ENCODE measurements at regions not wholly inside any gene's neighbourhood (a gene's known extent, or its start where the extent isn't known, plus 50 kb on each side); places are given as distances from the start of the nearest gene placed in this dataset.

GRCh38 chr18:41829647-41830516 is 125.2 kb upstream of the PIK3C3 start:
- H3K14ac ChIP-seq (ENCODE audit: insufficient read length): no peak overlapping the region
- no peak overlapping the region for H2BK120ac ChIP-seq (replicated peaks; ENCODE audit: low read depth, low read length)
- H2BK12ac ChIP-seq (ENCODE audit: low read depth, low read length): no peak overlapping the region
- H3K4me3 ChIP-seq (ENCODE audit: extremely low read depth in 1 of 4, insufficient read depth in 2 of 4, low read depth in 3 of 4, low read length in 4 of 4): no peak overlapping the region
- H2AK5ac ChIP-seq (ENCODE audit: low read depth, low read length): no peak overlapping the region
- no peaks in the 10 kb centered on the region for H3K79me1 ChIP-seq (ENCODE audit: low read depth, low read length)
- no peak overlapping the region for H3K18ac ChIP-seq (ENCODE audit: extremely low read depth, low read length)
- H4K91ac ChIP-seq (replicated peaks; ENCODE audit: insufficient read length, low read length): no peak overlapping the region
- no peak overlapping the region for H4K8ac ChIP-seq (ENCODE audit: extremely low read depth, insufficient read depth, low read length)
- no peak overlapping the region for H3K23ac ChIP-seq (ENCODE audit: insufficient read length)
- no peaks in the 10 kb centered on the region for H3K27me3 ChIP-seq (replicated peaks in 1 of 4; ENCODE audit: control insufficient read depth in 3 of 4, extremely low read depth in 1 of 4, insufficient read depth in 3 of 4, low read length in 3 of 4)
- ChIA-PET CTCF (ENCODE audit: partially characterized antibody) (no interaction called here), POLR2A (ENCODE audit: partially characterized antibody) (no interaction called here)
- no peak overlapping the region for H3K56ac ChIP-seq (replicated peaks; ENCODE audit: insufficient read length, low read depth, low read length)
- H2BK20ac ChIP-seq (ENCODE audit: low read length): no peak overlapping the region
- no peak overlapping the region for H4K5ac ChIP-seq (ENCODE audit: insufficient read length, low read depth, low read length)
- no peaks in the 10 kb centered on the region; a peak in 1 of 7 replicates for H3K4me1 ChIP-seq (replicated peaks in 1 of 4; ENCODE audit: control insufficient read depth in 3 of 4, insufficient read depth in 4 of 4, low read length in 3 of 4)
- no peak overlapping the region for H2AFZ ChIP-seq (ENCODE audit: low read length)
- H3K79me2 ChIP-seq (ENCODE audit: control insufficient read depth in 1 of 2, insufficient read depth in 2 of 2, low read length in 2 of 2): no peaks in the 10 kb centered on the region
- no peak overlapping the region for H2BK15ac ChIP-seq (ENCODE audit: low read length)
- H3K4ac ChIP-seq (replicated peaks; ENCODE audit: insufficient read length, low read depth, low read length): no peak overlapping the region
- H2BK5ac ChIP-seq (ENCODE audit: low read depth, low read length): no peak overlapping the region
- H4K20me1 ChIP-seq (replicated peaks in 1 of 2; ENCODE audit: control insufficient read depth in 1 of 2, insufficient read depth in 2 of 2, low read length in 2 of 2): no peaks in the 10 kb centered on the region
- H3K36me3 ChIP-seq (ENCODE audit: control insufficient read depth in 2 of 4, insufficient read depth in 4 of 4, low read length in 3 of 4): no peaks in the 10 kb centered on the region
- TF ChIP-seq TCF12 (IDR thresholded peaks at IDR 0.05; ENCODE audit: low read depth, low read length) (no peak), ATF2 (IDR thresholded peaks at IDR 0.05; ENCODE audit: low read length) (no peak), POLR2AphosphoS5 (IDR thresholded peaks at IDR 0.05; ENCODE audit: low read depth, low read length) (no peak), CREB1 (IDR thresholded peaks at IDR 0.05) (no peak), KDM4A (IDR thresholded peaks at IDR 0.05; ENCODE audit: low read depth, low read length, severe bottlenecking) (no peak), FOSL1 (IDR thresholded peaks at IDR 0.05; ENCODE audit: insufficient read depth, low read depth, low read length) (no peak), SP1 (IDR thresholded peaks at IDR 0.05; ENCODE audit: low read depth, low read length) (no peak), BACH1 (IDR thresholded peaks at IDR 0.05; ENCODE audit: low read length) (no peak), RNF2 (IDR thresholded peaks at IDR 0.05; ENCODE audit: borderline replicate concordance, low read depth, low read length, missing control alignments, poor library complexity, severe bottlenecking) (no peak), TBP (IDR thresholded peaks at IDR 0.05; ENCODE audit: low read depth, low read length) (no peak)
- no peaks in the 10 kb centered on the region for H3K23me2 ChIP-seq (ENCODE audit: low read depth, low read length)
- no peak overlapping the region for H3K9ac ChIP-seq (replicated peaks in 1 of 4; ENCODE audit: extremely low read depth in 1 of 4, low read depth in 3 of 4, low read length in 3 of 4)
- H3K4me2 ChIP-seq (ENCODE audit: insufficient read depth in 1 of 2, low read depth in 2 of 2, low read length in 2 of 2): no peak overlapping the region
- no peak for FAIRE-seq
- no peaks in the 10 kb centered on the region for H3K9me3 ChIP-seq (ENCODE audit: insufficient read depth in 2 of 2, low read depth in 1 of 2, low read length in 1 of 2)
- DNase-seq (ENCODE audit: low read depth in 1 of 2, low spot score in 2 of 2): no peak
- WGBS, 2 experiments (ENCODE audit: extremely low coverage in 1 of 2, insufficient coverage in 1 of 2, insufficient read length in 1 of 2, insufficient replicate concordance in 2 of 2, low coverage in 1 of 2, low lambda C conversion rate in 2 of 2, missing lambda C conversion rate in 1 of 2): 91% methylated on average over 10 of the region's 10 CpGs; no CpG with 5 or more reads in 1 of the 2 experiments
- no peak overlapping the region for H3K27ac ChIP-seq (ENCODE audit: low read depth, low read length)

Data from H1 (cell line).